GM19372 (cell line): ENCODE measurements at regions not wholly inside any gene's neighbourhood (a gene's known extent, or its start where the extent isn't known, plus 50 kb on each side); places are given as distances from the start of the nearest gene placed in this dataset.
"Not testable (repeated sequence)": the region's sequence is repeated elsewhere in the genome, so short reads cannot be mapped to it uniquely, and the experiment has no call there.

Experiments
- ATAC-seq: cut with Tn5 transposase; IDR thresholded peaks from one replicate; pipeline ENCODE4 v1.9.1; 2021; ENCODE audit warnings: mild to moderate bottlenecking, low read depth, moderate library complexity; ENCODE audit not compliant: unreplicated experiment

- ATAC-seq: no peak
Observed at GRCh38 chr16:62370445-62370844, 334.2 kb upstream of the CDH8 start.

DNA sequence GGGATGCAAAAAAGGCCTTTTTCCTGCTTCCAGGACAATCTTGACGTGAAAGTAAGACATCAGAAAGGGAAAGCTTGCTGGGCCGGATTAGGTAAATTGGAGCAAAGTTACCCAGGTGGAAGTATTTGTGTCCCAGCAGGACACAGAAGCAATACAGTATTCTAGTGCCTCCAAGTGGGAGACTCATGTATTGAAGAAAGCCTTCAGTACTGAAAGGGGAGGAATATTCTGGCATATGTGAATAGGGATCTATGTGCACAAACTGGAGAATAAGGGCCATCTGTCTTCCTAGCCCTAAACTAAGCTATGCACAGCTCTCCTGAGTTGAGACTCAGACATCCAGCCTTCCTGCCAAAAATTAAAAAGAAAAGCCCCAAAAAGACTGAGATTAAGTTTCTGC, 327.3 kb upstream of the CDH8 start:
- ATAC-seq: no peak

DNA sequence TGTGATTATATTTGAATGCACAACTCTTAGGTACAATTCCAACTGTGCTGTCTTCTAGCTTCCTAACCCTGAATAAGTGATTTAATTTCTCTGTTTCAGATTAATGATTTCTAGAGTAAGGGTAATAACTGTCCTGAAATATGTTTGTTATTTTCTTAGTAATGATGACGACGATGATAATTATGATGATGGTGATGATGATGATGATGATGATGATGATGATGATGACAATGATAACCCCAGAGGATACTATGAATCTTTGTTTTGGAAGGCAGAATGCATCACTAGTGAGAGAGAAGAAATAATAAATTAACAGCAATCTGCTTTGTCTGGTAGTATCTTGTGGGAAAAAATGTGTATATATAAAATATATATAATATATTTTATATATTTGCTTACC, 317.1 kb upstream of the CDH8 start:
- ATAC-seq: no peak

GRCh38 chr16:62342216-62342615, 306.0 kb upstream of the CDH8 start:
- ATAC-seq: no peak

DNA sequence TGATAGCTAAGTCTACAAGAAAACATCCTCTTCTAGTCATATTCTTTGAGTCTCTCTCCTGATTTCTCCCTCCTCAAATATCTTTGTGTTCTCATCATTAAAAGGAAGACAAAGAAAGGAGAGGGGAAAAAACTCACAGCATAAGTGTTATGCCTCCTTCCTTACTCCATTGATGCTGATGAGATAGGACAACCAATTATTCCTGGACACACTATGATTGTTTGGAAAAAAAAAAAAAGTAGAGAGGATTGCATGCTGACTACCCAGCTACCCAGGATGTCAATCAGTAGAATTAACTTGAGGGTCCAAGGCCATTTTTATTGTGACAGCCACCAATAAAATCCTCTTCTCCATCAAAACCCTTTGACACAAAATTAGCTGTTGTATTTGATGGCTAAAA, 299.1 kb upstream of the CDH8 start:
- ATAC-seq: no peak

GRCh38 chr16:62321606-62322005, 285.4 kb upstream of the CDH8 start:
- ATAC-seq: no peak

DNA sequence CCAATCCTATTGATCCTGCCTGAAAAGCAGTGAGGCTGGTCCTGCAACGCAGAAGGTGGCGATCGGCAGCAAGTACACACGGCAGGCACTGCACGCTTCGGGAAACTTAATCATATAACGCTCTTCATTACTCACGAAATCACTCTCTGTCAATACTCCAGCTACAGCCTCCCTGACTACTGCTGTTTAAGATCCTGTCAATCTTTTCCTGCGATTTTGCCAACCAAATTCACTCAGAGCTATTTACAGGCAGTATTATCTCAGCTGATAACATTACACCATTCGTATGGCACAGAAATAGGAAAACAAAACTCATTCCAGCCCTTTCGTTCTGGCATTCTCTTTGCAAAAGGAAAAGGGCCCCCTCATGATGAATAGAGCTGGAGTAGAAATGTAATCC, 262.4 kb upstream of the CDH8 start:
- ATAC-seq: no peak

- no peak for ATAC-seq
Observed at GRCh38 chr16:62294213-62294972, 258.2 kb upstream of the CDH8 start.

DNA sequence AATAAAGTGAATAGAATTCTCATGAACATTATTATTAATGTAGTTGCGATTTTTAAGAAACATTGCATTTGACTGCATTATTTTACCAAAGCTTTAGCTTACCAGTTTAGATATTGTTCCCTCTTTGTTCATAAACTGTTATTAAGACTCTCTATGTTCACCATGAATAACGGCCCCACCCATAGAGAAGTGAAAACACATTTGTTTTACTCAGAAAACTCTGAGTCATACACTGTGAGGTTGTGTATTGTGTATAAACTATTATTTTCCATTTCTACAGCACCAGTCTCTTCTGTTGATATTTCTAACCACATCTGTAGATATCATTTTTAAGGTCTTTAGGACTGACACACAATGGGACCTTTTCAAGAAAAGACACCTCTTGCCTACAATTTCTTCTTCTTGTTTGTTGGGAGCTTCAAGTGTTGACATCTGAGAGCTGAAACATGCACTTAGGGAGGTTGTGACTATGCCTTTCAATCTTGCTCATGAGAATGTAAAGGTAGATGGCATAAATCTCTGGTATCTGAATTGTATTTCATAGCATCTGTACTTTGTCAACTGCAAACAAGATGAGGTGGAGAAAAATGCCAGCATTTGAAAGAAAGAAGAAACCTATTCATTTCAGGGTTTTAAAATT, 252.9 kb upstream of the CDH8 start:
- no peak for ATAC-seq

- no peak for ATAC-seq
Observed at GRCh38 chr16:62280506-62280905, 244.3 kb upstream of the CDH8 start.

- ATAC-seq: no peak
Observed at GRCh38 chr16:62277942-62278341, 241.7 kb upstream of the CDH8 start.

DNA sequence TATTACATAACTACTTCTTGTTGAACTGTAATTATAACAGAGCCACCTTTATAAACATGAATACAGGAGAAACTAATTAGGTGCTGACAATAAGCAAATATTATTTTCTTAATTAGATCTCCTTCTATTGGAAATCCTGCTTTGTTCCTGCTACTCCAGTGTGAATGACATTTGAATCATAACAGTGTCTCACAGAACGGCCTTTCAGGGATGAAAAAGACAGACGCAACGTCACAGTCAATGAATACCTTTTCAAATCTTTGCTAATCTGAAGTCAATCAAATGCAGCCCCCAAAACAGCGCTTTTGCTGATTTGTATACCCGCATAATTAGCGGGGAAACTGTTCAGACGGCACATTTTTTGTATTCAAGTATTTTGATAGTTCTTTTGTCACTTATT, 240.4 kb upstream of the CDH8 start:
- ATAC-seq: no peak

- no peak for ATAC-seq
Observed at GRCh38 chr16:62272035-62272434, 235.8 kb upstream of the CDH8 start.

GRCh38 chr16:62261760-62262159, 225.5 kb upstream of the CDH8 start:
- no peak for ATAC-seq

GRCh38 chr16:62258931-62259435, 222.7 kb upstream of the CDH8 start:
- not testable (repeated sequence) for ATAC-seq

- no peak for ATAC-seq
Observed at GRCh38 chr16:62256406-62256805, 220.2 kb upstream of the CDH8 start.

- ATAC-seq: no peak
Observed at GRCh38 chr16:62254847-62255246, 218.6 kb upstream of the CDH8 start.

DNA sequence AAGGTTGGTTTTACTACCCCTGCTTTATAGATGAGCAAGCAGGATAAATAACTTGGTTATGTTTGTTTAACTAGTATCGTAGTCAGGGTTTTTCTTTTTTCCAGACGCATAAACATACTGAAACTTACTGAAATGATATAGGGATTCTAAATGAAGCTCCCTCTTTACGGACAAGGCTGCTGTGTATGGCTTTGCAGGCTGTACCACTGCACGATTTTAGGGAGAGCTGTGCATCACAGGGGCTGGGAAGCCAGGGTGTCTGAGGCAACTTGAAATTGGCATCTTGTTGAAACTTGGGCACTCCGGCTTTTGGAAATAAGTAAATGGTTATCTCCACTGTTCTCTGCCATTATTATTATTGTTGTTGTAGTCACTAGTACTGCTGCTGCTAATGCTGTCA, 218.1 kb upstream of the CDH8 start:
- no peak for ATAC-seq

GRCh38 chr16:62253966-62254365, 217.7 kb upstream of the CDH8 start:
- ATAC-seq: no peak

- ATAC-seq: no peak
Observed at GRCh38 chr16:62249069-62249468, 212.8 kb upstream of the CDH8 start.

- no peak for ATAC-seq
Observed at GRCh38 chr16:62240722-62241121, 204.5 kb upstream of the CDH8 start.

- ATAC-seq: no peak
Observed at GRCh38 chr16:62225675-62226074, 189.4 kb upstream of the CDH8 start.
